ENCODE measurements at regions not wholly inside any gene's neighbourhood (a gene's known extent, or its start where the extent isn't known, plus 50 kb on each side); places are given as distances from the start of the nearest gene placed in this dataset.
A peak's percentile ranks its signal among the peaks of the same experiment; 100 is the strongest.

GRCh38 chr14:34254031-34254430, 208.0 kb downstream of the SPTSSA start:
- no peak overlapping the region for H3K4me2 ChIP-seq (ENCODE audit: control insufficient read depth, extremely low read depth, insufficient read depth, low read depth, low read length)
- TF ChIP-seq CTCF (optimal IDR thresholded peaks at IDR 0.05 in 1 of 3, IDR thresholded peaks at IDR 0.05 in 1 of 3, conservative IDR thresholded peaks at IDR 0.05 in 1 of 3; ENCODE audit: extremely low read depth in 1 of 3, insufficient read depth in 2 of 3, low read length in 3 of 3) (no peak), EZH2 (IDR thresholded peaks at IDR 0.05; ENCODE audit: low read length) (no peak)
- no peak for FAIRE-seq
- H4K20me1 ChIP-seq (ENCODE audit: control insufficient read depth, extremely low read depth, insufficient read depth, low read length) = no peaks in the 10 kb centered on the region
- dilution Hi-C loops (cut with MboI; ENCODE audit: extremely low pct_ligation_motif_present, low sequenced_read_pairs) = no loop called here
- H3K27me3 ChIP-seq (ENCODE audit: control insufficient read depth, extremely low read depth, insufficient read depth, low read length) = no peaks in the 10 kb centered on the region
- H3K36me3 ChIP-seq (ENCODE audit: control insufficient read depth in 2 of 2, extremely low read depth in 1 of 2, insufficient read depth in 2 of 2, low read length in 2 of 2) = no peaks in the 10 kb centered on the region
- no peak for DNase-seq (ENCODE audit: low read depth, low spot score)
- no peak overlapping the region for H3K4me3 ChIP-seq (ENCODE audit: control insufficient read depth in 2 of 3, extremely low read depth in 1 of 3, insufficient read depth in 2 of 3, low read depth in 1 of 3, low read length in 3 of 3)
- no peaks in the 10 kb centered on the region for H3K9me1 ChIP-seq (ENCODE audit: control insufficient read depth, extremely low read depth, insufficient read depth, low read length)
- H3K9me3 ChIP-seq (ENCODE audit: control insufficient read depth, low read depth, low read length) = no peaks in the 10 kb centered on the region
- H3K27ac ChIP-seq (ENCODE audit: control insufficient read depth, insufficient read depth, low read length) = no peak overlapping the region
- H2AFZ ChIP-seq (ENCODE audit: control insufficient read depth, low read length) = no peak overlapping the region
- no peaks in the 10 kb centered on the region for H3K79me2 ChIP-seq (ENCODE audit: control insufficient read depth, insufficient read depth, low read length)
- no peak overlapping the region for H3K9ac ChIP-seq (ENCODE audit: control insufficient read depth, extremely low read depth, insufficient read depth, low read length)
- peaks cover 27% of the 10 kb centered on the region for H3K4me1 ChIP-seq (ENCODE audit: control insufficient read depth, extremely low read depth, insufficient read depth, low read length)

- H3K4me3 ChIP-seq (ENCODE audit: control insufficient read depth in 2 of 3, extremely low read depth in 1 of 3, insufficient read depth in 2 of 3, low read depth in 1 of 3, low read length in 3 of 3) = no peak overlapping the region
- peak overlapping the region; percentile 5 for H3K27ac ChIP-seq (ENCODE audit: control insufficient read depth, insufficient read depth, low read length)
- FAIRE-seq (peak; percentile 75), DNase-seq (ENCODE audit: low read depth, low spot score) (peak; percentile 23)
- H3K9me1 ChIP-seq (ENCODE audit: control insufficient read depth, extremely low read depth, insufficient read depth, low read length) = no peaks in the 10 kb centered on the region
- H2AFZ ChIP-seq (ENCODE audit: control insufficient read depth, low read length) = no peak overlapping the region
- H3K4me2 ChIP-seq (ENCODE audit: control insufficient read depth, extremely low read depth, insufficient read depth, low read depth, low read length) = no peak overlapping the region
- H3K36me3 ChIP-seq (ENCODE audit: control insufficient read depth in 2 of 2, extremely low read depth in 1 of 2, insufficient read depth in 2 of 2, low read length in 2 of 2) = no peaks in the 10 kb centered on the region
- H4K20me1 ChIP-seq (ENCODE audit: control insufficient read depth, extremely low read depth, insufficient read depth, low read length) = no peaks in the 10 kb centered on the region
- H3K27me3 ChIP-seq (ENCODE audit: control insufficient read depth, extremely low read depth, insufficient read depth, low read length) = no peaks in the 10 kb centered on the region
- H3K9ac ChIP-seq (ENCODE audit: control insufficient read depth, extremely low read depth, insufficient read depth, low read length) = no peak overlapping the region
- TF ChIP-seq CTCF (optimal IDR thresholded peaks at IDR 0.05 in 1 of 3, IDR thresholded peaks at IDR 0.05 in 1 of 3, conservative IDR thresholded peaks at IDR 0.05 in 1 of 3; ENCODE audit: extremely low read depth in 1 of 3, insufficient read depth in 2 of 3, low read length in 3 of 3) (no peak), EZH2 (IDR thresholded peaks at IDR 0.05; ENCODE audit: low read length) (no peak)
- H3K9me3 ChIP-seq (ENCODE audit: control insufficient read depth, low read depth, low read length) = no peaks in the 10 kb centered on the region
- no peaks in the 10 kb centered on the region for H3K79me2 ChIP-seq (ENCODE audit: control insufficient read depth, insufficient read depth, low read length)
- dilution Hi-C loops (cut with MboI; ENCODE audit: extremely low pct_ligation_motif_present, low sequenced_read_pairs) = no loop called here
- peaks cover 20% of the 10 kb centered on the region for H3K4me1 ChIP-seq (ENCODE audit: control insufficient read depth, extremely low read depth, insufficient read depth, low read length)
Measured at GRCh38 chr14:34252227-34252626, 209.8 kb downstream of the SPTSSA start.

Measured in keratinocyte (primary cell).